DND-41 (cell line): ENCODE measurements at regions not wholly inside any gene's neighbourhood (a gene's known extent, or its start where the extent isn't known, plus 50 kb on each side); places are given as distances from the start of the nearest gene placed in this dataset.

ENCODE experiments used
- EZH2 ChIP-seq: IDR thresholded peaks from 3 replicates; pipeline ENCODE4 v1.6.1; 2012; ENCODE audit warnings: borderline replicate concordance, low read depth, mild to moderate bottlenecking, moderate library complexity, low read length, inconsistent platforms; ENCODE audit not compliant: severe bottlenecking
- TF ChIP-seq, protein P1 (sequence below): IDR thresholded peaks from 2 replicates; pipeline ENCODE4 v1.5.1; 2012; ENCODE audit warnings: borderline replicate concordance, low read length, moderate library complexity, mild to moderate bottlenecking; ENCODE audit not compliant: poor library complexity, severe bottlenecking; ENCODE audit errors: extremely low read depth

DNA sequence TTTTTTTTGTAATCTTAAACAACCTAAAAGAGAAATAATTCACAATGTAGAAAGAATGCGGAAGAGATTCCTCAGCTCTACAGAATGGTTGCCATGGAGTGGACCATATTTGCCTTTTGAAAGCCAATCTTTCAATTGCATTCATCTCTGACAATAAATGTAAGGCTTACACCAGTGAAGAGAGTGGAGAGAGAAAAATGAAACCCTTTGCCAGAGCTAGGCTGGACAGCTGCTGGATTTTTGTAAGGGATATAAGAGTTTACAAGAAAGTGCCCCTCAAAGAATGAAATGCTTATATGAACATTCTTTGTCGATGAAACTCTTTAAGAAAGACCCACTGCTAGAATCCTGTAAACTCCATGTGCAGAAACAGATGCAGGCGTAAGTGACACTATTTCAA, 66.0 kb upstream of the FAT1 start:
- TF ChIP-seq, protein P1, sequence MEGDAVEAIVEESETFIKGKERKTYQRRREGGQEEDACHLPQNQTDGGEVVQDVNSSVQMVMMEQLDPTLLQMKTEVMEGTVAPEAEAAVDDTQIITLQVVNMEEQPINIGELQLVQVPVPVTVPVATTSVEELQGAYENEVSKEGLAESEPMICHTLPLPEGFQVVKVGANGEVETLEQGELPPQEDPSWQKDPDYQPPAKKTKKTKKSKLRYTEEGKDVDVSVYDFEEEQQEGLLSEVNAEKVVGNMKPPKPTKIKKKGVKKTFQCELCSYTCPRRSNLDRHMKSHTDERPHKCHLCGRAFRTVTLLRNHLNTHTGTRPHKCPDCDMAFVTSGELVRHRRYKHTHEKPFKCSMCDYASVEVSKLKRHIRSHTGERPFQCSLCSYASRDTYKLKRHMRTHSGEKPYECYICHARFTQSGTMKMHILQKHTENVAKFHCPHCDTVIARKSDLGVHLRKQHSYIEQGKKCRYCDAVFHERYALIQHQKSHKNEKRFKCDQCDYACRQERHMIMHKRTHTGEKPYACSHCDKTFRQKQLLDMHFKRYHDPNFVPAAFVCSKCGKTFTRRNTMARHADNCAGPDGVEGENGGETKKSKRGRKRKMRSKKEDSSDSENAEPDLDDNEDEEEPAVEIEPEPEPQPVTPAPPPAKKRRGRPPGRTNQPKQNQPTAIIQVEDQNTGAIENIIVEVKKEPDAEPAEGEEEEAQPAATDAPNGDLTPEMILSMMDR, result no peak
- no peak for TF ChIP-seq EZH2
